Activated naive CD8-positive, alpha-beta T cell treated with anti-CD3 and anti-CD28 coated beads for 36 hours (primary cell): ENCODE measurements at regions not wholly inside any gene's neighbourhood (a gene's known extent, or its start where the extent isn't known, plus 50 kb on each side); places are given as distances from the start of the nearest gene placed in this dataset.
"Not testable (repeated sequence)": the region's sequence is repeated elsewhere in the genome, so short reads cannot be mapped to it uniquely, and the experiment has no call there.

Experiments
- DNase-seq: peaks from one replicate; pipeline ENCODE4 v3.0.0; 2021
- H3K27ac Mint-ChIP-seq: one replicate; pipeline ENCODE4 v1.8.0; 2022; ENCODE audit warnings: mild to moderate bottlenecking, moderate library complexity, mixed read lengths
- H3K27me3 Mint-ChIP-seq: one replicate; pipeline ENCODE4 v1.8.0; 2022; ENCODE audit warnings: mild to moderate bottlenecking, mixed read lengths
- H3K36me3 Mint-ChIP-seq: one replicate; pipeline ENCODE4 v1.8.0; 2021; ENCODE audit warnings: mild to moderate bottlenecking, mixed read lengths
- H3K4me1 Mint-ChIP-seq: one replicate; pipeline ENCODE4 v1.8.0; 2021; ENCODE audit warnings: mixed read lengths
- H3K4me3 Mint-ChIP-seq: one replicate; pipeline ENCODE4 v1.8.0; 2022; ENCODE audit warnings: mild to moderate bottlenecking, moderate library complexity, mixed read lengths
- H3K9me3 Mint-ChIP-seq: one replicate; pipeline ENCODE4 v1.8.0; 2022; ENCODE audit warnings: mixed read lengths

GRCh38 chr17:31684901-31685300 is 174.1 kb downstream of the COPRS start:
- Mint-ChIP-seq H3K27me3 (peaks cover 39% of the 10 kb centered on the region), H3K36me3 (no peaks in the 10 kb centered on the region), H3K27ac (no peak overlapping the region), H3K9me3 (no peaks in the 10 kb centered on the region), H3K4me3 (no peak overlapping the region), H3K4me1 (peaks cover 6% of the 10 kb centered on the region)
- no peak for DNase-seq

GRCh38 chr17:31680126-31680525 is 178.9 kb downstream of the COPRS start:
- DNase-seq, result peak; percentile 45

GRCh38 chr17:31679667-31680066 is 179.4 kb downstream of the COPRS start:
- peaks cover 68% of the 10 kb centered on the region for H3K27me3 Mint-ChIP-seq
- H3K27ac Mint-ChIP-seq, result no peak overlapping the region
- H3K4me3 Mint-ChIP-seq, result no peak overlapping the region
- no peak for DNase-seq
- H3K36me3 Mint-ChIP-seq, result no peaks in the 10 kb centered on the region
- H3K9me3 Mint-ChIP-seq, result no peaks in the 10 kb centered on the region
- H3K4me1 Mint-ChIP-seq, result peaks cover 20% of the 10 kb centered on the region

More at GRCh38 chr17:31680126-31680525, 178.9 kb downstream of the COPRS start:
- Mint-ChIP-seq H3K4me1 (peaks cover 16% of the 10 kb centered on the region), H3K4me3 (no peak overlapping the region), H3K9me3 (no peaks in the 10 kb centered on the region), H3K27me3 (peaks cover 68% of the 10 kb centered on the region), H3K27ac (no peak overlapping the region), H3K36me3 (no peaks in the 10 kb centered on the region)

GRCh38 chr17:31678431-31678830 is 180.6 kb downstream of the COPRS start:
- Mint-ChIP-seq H3K27me3 (peaks cover 74% of the 10 kb centered on the region), H3K9me3 (no peaks in the 10 kb centered on the region), H3K27ac (no peak overlapping the region), H3K36me3 (no peaks in the 10 kb centered on the region), H3K4me1 (peaks cover 20% of the 10 kb centered on the region), H3K4me3 (no peak overlapping the region)
- DNase-seq, result no peak

GRCh38 chr17:31677681-31678080 is 181.4 kb downstream of the COPRS start:
- Mint-ChIP-seq H3K36me3 (no peaks in the 10 kb centered on the region), H3K4me3 (no peak overlapping the region)

GRCh38 chr17:31677036-31677435 is 182.0 kb downstream of the COPRS start:
- Mint-ChIP-seq H3K36me3 (no peaks in the 10 kb centered on the region), H3K4me1 (peaks cover 20% of the 10 kb centered on the region), H3K9me3 (no peaks in the 10 kb centered on the region), H3K27ac (no peak overlapping the region), H3K27me3 (peaks cover 74% of the 10 kb centered on the region), H3K4me3 (no peak overlapping the region)
- DNase-seq, result no peak

More at GRCh38 chr17:31677681-31678080, 181.4 kb downstream of the COPRS start:
- Mint-ChIP-seq H3K27me3 (peaks cover 74% of the 10 kb centered on the region), H3K4me1 (peaks cover 20% of the 10 kb centered on the region), H3K27ac (no peak overlapping the region), H3K9me3 (no peaks in the 10 kb centered on the region)
- DNase-seq, result no peak

- not testable (repeated sequence) for H3K4me3 Mint-ChIP-seq, DNase-seq
- peaks cover 73% of the 10 kb centered on the region for H3K27me3 Mint-ChIP-seq
These were observed 183.7 kb downstream of the COPRS start for GRCh38 chr17:31675392-31675791.

GRCh38 chr17:31674717-31675349 is 184.2 kb downstream of the COPRS start:
- no peak for DNase-seq
- Mint-ChIP-seq H3K27ac (no peak overlapping the region), H3K4me1 (peaks cover 14% of the 10 kb centered on the region), H3K27me3 (peaks cover 67% of the 10 kb centered on the region), H3K9me3 (no peaks in the 10 kb centered on the region), H3K36me3 (no peaks in the 10 kb centered on the region), H3K4me3 (no peak overlapping the region)

More at GRCh38 chr17:31675392-31675791, 183.7 kb downstream of the COPRS start:
- not testable (repeated sequence) for H3K27ac Mint-ChIP-seq, H3K36me3 Mint-ChIP-seq, H3K9me3 Mint-ChIP-seq
- peaks cover 18% of the 10 kb centered on the region for H3K4me1 Mint-ChIP-seq

- Mint-ChIP-seq H3K9me3 (peaks cover 2% of the 10 kb centered on the region), H3K36me3 (no peaks in the 10 kb centered on the region), H3K4me1 (peaks cover 9% of the 10 kb centered on the region), H3K4me3 (no peak overlapping the region), H3K27me3 (peaks cover 67% of the 10 kb centered on the region), H3K27ac (no peak overlapping the region)
- DNase-seq, result no peak
These were observed 184.7 kb downstream of the COPRS start for GRCh38 chr17:31674305-31674704.

- peaks cover 9% of the 10 kb centered on the region for H3K4me1 Mint-ChIP-seq
These were observed 186.0 kb downstream of the COPRS start for GRCh38 chr17:31673076-31673475.

GRCh38 chr17:31672161-31672819 is 186.8 kb downstream of the COPRS start:
- Mint-ChIP-seq H3K36me3 (no peaks in the 10 kb centered on the region), H3K9me3 (peaks cover 2% of the 10 kb centered on the region), H3K4me3 (no peak overlapping the region), H3K27me3 (peaks cover 75% of the 10 kb centered on the region), H3K4me1 (peaks cover 9% of the 10 kb centered on the region), H3K27ac (no peak overlapping the region)
- no peak for DNase-seq

More at GRCh38 chr17:31673076-31673475, 186.0 kb downstream of the COPRS start:
- no peak overlapping the region for H3K27ac Mint-ChIP-seq
- no peaks in the 10 kb centered on the region for H3K36me3 Mint-ChIP-seq
- peaks cover 74% of the 10 kb centered on the region for H3K27me3 Mint-ChIP-seq
- DNase-seq, result no peak
- H3K4me3 Mint-ChIP-seq, result no peak overlapping the region
- peaks cover 2% of the 10 kb centered on the region for H3K9me3 Mint-ChIP-seq

- H3K36me3 Mint-ChIP-seq, result no peaks in the 10 kb centered on the region
- no peak for DNase-seq
- H3K27ac Mint-ChIP-seq, result no peak overlapping the region
- no peaks in the 10 kb centered on the region for H3K4me1 Mint-ChIP-seq
- H3K27me3 Mint-ChIP-seq, result peaks cover 39% of the 10 kb centered on the region
- peaks cover 26% of the 10 kb centered on the region for H3K9me3 Mint-ChIP-seq
- H3K4me3 Mint-ChIP-seq, result no peak overlapping the region
These were observed 195.5 kb downstream of the COPRS start for GRCh38 chr17:31663576-31663975.

GRCh38 chr17:31660684-31661083 is 198.4 kb downstream of the COPRS start:
- H3K27ac Mint-ChIP-seq, result no peak overlapping the region
- no peak overlapping the region for H3K4me3 Mint-ChIP-seq
- no peaks in the 10 kb centered on the region for H3K36me3 Mint-ChIP-seq
- peaks cover 20% of the 10 kb centered on the region for H3K27me3 Mint-ChIP-seq
- H3K4me1 Mint-ChIP-seq, result no peaks in the 10 kb centered on the region
- H3K9me3 Mint-ChIP-seq, result peaks cover 22% of the 10 kb centered on the region
- no peak for DNase-seq

- no peaks in the 10 kb centered on the region for H3K4me1 Mint-ChIP-seq
- H3K4me3 Mint-ChIP-seq, result no peak overlapping the region
- peaks cover 30% of the 10 kb centered on the region for H3K27me3 Mint-ChIP-seq
- H3K36me3 Mint-ChIP-seq, result no peaks in the 10 kb centered on the region
- H3K27ac Mint-ChIP-seq, result no peak overlapping the region
- H3K9me3 Mint-ChIP-seq, result peaks cover 4% of the 10 kb centered on the region
- no peak for DNase-seq
These were observed 201.2 kb downstream of the COPRS start for GRCh38 chr17:31657876-31658275.

- Mint-ChIP-seq H3K36me3 (no peaks in the 10 kb centered on the region), H3K27ac (no peak overlapping the region)
These were observed 204.1 kb downstream of the COPRS start for GRCh38 chr17:31654936-31655335.

GRCh38 chr17:31653691-31654090 is 205.4 kb downstream of the COPRS start:
- H3K4me1 Mint-ChIP-seq, result no peaks in the 10 kb centered on the region
- H3K27me3 Mint-ChIP-seq, result peaks cover 33% of the 10 kb centered on the region
- no peaks in the 10 kb centered on the region for H3K9me3 Mint-ChIP-seq
- H3K36me3 Mint-ChIP-seq, result no peaks in the 10 kb centered on the region
- no peak for DNase-seq
- H3K27ac Mint-ChIP-seq, result no peak overlapping the region
- no peak overlapping the region for H3K4me3 Mint-ChIP-seq

More at GRCh38 chr17:31654936-31655335, 204.1 kb downstream of the COPRS start:
- H3K9me3 Mint-ChIP-seq, result no peaks in the 10 kb centered on the region
- no peak overlapping the region for H3K4me3 Mint-ChIP-seq
- H3K4me1 Mint-ChIP-seq, result no peaks in the 10 kb centered on the region
- peaks cover 39% of the 10 kb centered on the region for H3K27me3 Mint-ChIP-seq
- peak; percentile 12 for DNase-seq
